H9 (cell line): ENCODE measurements at regions not wholly inside any gene's neighbourhood (a gene's known extent, or its start where the extent isn't known, plus 50 kb on each side); places are given as distances from the start of the nearest gene placed in this dataset.

Experiments used
- DNase-seq: peaks from one replicate; pipeline ENCODE4 v3.0.0-alpha.2; 2017
- H2AFZ ChIP-seq: one replicate; pipeline ENCODE4 v1.6.1; 2013; ENCODE audit warnings: mild to moderate bottlenecking, low read length, control low read depth, moderate library complexity
- H2AK5ac ChIP-seq: 2 replicates; pipeline ENCODE4 v1.6.1; 2013; ENCODE audit warnings: low read length, control low read depth, mixed read lengths; ENCODE audit not compliant: insufficient read length
- H2BK120ac ChIP-seq: one replicate; pipeline ENCODE4 v1.6.1; 2013; ENCODE audit warnings: low read depth, mild to moderate bottlenecking, low read length, control low read depth, inconsistent platforms; ENCODE audit not compliant: poor library complexity, severe bottlenecking
- H2BK12ac ChIP-seq: 2 replicates; pipeline ENCODE4 v1.6.1; 2013; ENCODE audit warnings: low read length, control low read depth, mixed read lengths, low read depth; ENCODE audit not compliant: insufficient read length
- H2BK15ac ChIP-seq: 2 replicates; pipeline ENCODE4 v1.6.1; 2013; ENCODE audit warnings: low read depth, low read length, control low read depth
- H2BK20ac ChIP-seq: one replicate; pipeline ENCODE4 v1.6.1; 2013; ENCODE audit warnings: low read depth, mild to moderate bottlenecking, low read length, control low read depth, inconsistent platforms; ENCODE audit not compliant: poor library complexity, severe bottlenecking
- H2BK5ac ChIP-seq: 2 replicates; pipeline ENCODE4 v1.6.1; 2013; ENCODE audit warnings: low read length, control low read depth, mixed read lengths; ENCODE audit not compliant: insufficient read length
- H3K14ac ChIP-seq: 2 replicates; pipeline ENCODE4 v1.6.1; 2013; ENCODE audit warnings: low read length, control low read depth; ENCODE audit not compliant: insufficient read depth
- H3K18ac ChIP-seq: 2 replicates; pipeline ENCODE4 v1.6.1; 2013; ENCODE audit warnings: low read depth, mild to moderate bottlenecking, mixed read lengths, low read length, control low read depth; ENCODE audit not compliant: insufficient read length
- H3K23ac ChIP-seq: 2 replicates; pipeline ENCODE4 v1.6.1; 2013; ENCODE audit warnings: low read length, control low read depth, mixed read lengths, low read depth; ENCODE audit not compliant: insufficient read length
- H3K23me2 ChIP-seq: 2 replicates; pipeline ENCODE4 v1.6.1; 2013; ENCODE audit warnings: low read depth, mild to moderate bottlenecking, mixed read lengths, low read length, control low read depth; ENCODE audit not compliant: insufficient read length, poor library complexity, severe bottlenecking
- H3K27ac ChIP-seq: 2 replicates; pipeline ENCODE4 v1.5.1; 2013; ENCODE audit warnings: low read length, control low read depth, mixed read lengths, low read depth; ENCODE audit not compliant: insufficient read length
- H3K27me3 ChIP-seq: 2 replicates; pipeline ENCODE4 v1.6.1; 2013; ENCODE audit warnings: low read length, control low read depth, inconsistent platforms; ENCODE audit not compliant: insufficient read depth
- H3K4ac ChIP-seq: 2 replicates; pipeline ENCODE4 v1.6.1; 2013; ENCODE audit warnings: low read depth, mild to moderate bottlenecking, control low read depth, inconsistent platforms, low read length, moderate library complexity
- H3K4me1 ChIP-seq: 2 replicates; pipeline ENCODE4 v1.6.1; 2013; ENCODE audit warnings: low read length, control low read depth, inconsistent platforms; ENCODE audit not compliant: insufficient read depth
- H3K4me2 ChIP-seq: 2 replicates; pipeline ENCODE4 v1.6.1; 2013; ENCODE audit warnings: low read length, control low read depth, mixed read lengths; ENCODE audit not compliant: insufficient read length, insufficient read depth
- H3K56ac ChIP-seq: 2 replicates; pipeline ENCODE4 v1.6.1; 2013; ENCODE audit warnings: low read depth, mild to moderate bottlenecking, mixed read lengths, low read length, control low read depth; ENCODE audit not compliant: insufficient read length
- H3K79me1 ChIP-seq: 2 replicates; pipeline ENCODE4 v1.6.1; 2013; ENCODE audit warnings: low read depth, mild to moderate bottlenecking, moderate library complexity, low read length, control low read depth, inconsistent platforms; ENCODE audit not compliant: insufficient read depth, poor library complexity, severe bottlenecking
- H3K79me2 ChIP-seq: 2 replicates; pipeline ENCODE4 v1.6.1; 2013; ENCODE audit warnings: low read length, control low read depth, inconsistent platforms; ENCODE audit not compliant: insufficient read depth
- H3K9ac ChIP-seq: 2 replicates; pipeline ENCODE4 v1.6.1; 2013; ENCODE audit warnings: low read length, control low read depth, mixed read lengths; ENCODE audit not compliant: insufficient read length; ENCODE audit errors: extremely low read depth
- H3K9me3 ChIP-seq: one replicate; pipeline ENCODE4 v1.6.1; 2013; ENCODE audit warnings: low read depth, low read length, inconsistent platforms; ENCODE audit not compliant: control insufficient read depth
- H3T11ph ChIP-seq: one replicate; pipeline ENCODE4 v1.6.1; 2013; ENCODE audit warnings: mild to moderate bottlenecking, low read length, control low read depth, inconsistent platforms
- H4K20me1 ChIP-seq: one replicate; pipeline ENCODE4 v1.6.1; 2013; ENCODE audit not compliant: control insufficient read depth, insufficient read length, insufficient read depth
- H4K5ac ChIP-seq: 2 replicates; pipeline ENCODE4 v1.6.1; 2013; ENCODE audit warnings: low read depth, mild to moderate bottlenecking, mixed read lengths, low read length, control low read depth; ENCODE audit not compliant: insufficient read length
- H4K8ac ChIP-seq: replicated peaks from 2 replicates; pipeline ENCODE4 v1.6.1; 2013; ENCODE audit warnings: low read length, control low read depth, mixed read lengths, low read depth; ENCODE audit not compliant: insufficient read length
- H4K91ac ChIP-seq: 2 replicates; pipeline ENCODE4 v1.6.1; 2013; ENCODE audit warnings: low read depth, mild to moderate bottlenecking, moderate library complexity, mixed read lengths, low read length, control low read depth; ENCODE audit not compliant: insufficient read length
- H3K27ac Mint-ChIP-seq, 3 experiments: 2 replicates in 2 of 3; 3 replicates in 1 of 3; pipeline ENCODE4 v1.8.0; 2020 to 2021; ENCODE audit warnings: mixed read lengths in 3 of 3, mild to moderate bottlenecking in 1 of 3, moderate library complexity in 1 of 3
- H3K27me3 Mint-ChIP-seq: 2 replicates; pipeline ENCODE4 v1.8.0; 2021; ENCODE audit warnings: low read depth, mild to moderate bottlenecking, moderate library complexity, mixed read lengths
- H3K36me3 Mint-ChIP-seq, 3 experiments: 2 replicates in 2 of 3; 3 replicates in 1 of 3; pipeline ENCODE4 v1.8.0; 2020 to 2021; ENCODE audit warnings: low read depth in 3 of 3, mixed read lengths in 3 of 3; ENCODE audit not compliant: insufficient read depth in 1 of 3
- H3K4me1 Mint-ChIP-seq, 2 experiments: 2 replicates each; pipeline ENCODE4 v1.8.0; 2020; ENCODE audit warnings: mixed read lengths in 2 of 2
- H3K4me3 Mint-ChIP-seq, 2 experiments: 2 replicates in 1 of 2; 3 replicates in 1 of 2; pipeline ENCODE4 v1.8.0; 2020 to 2021; ENCODE audit warnings: mild to moderate bottlenecking in 2 of 2, mixed read lengths in 2 of 2, moderate library complexity in 1 of 2
- H3K9me3 Mint-ChIP-seq, 2 experiments: 2 replicates in 1 of 2; 3 replicates in 1 of 2; pipeline ENCODE4 v1.8.0; 2020; ENCODE audit warnings: mild to moderate bottlenecking in 2 of 2, mixed read lengths in 2 of 2, moderate library complexity in 1 of 2
- CTCF ChIP-seq: fragments of 200-600 bp; sonication (generic); conservative IDR thresholded peaks from 3 replicates; pipeline ENCODE4 v1.8.0; 2021; ENCODE audit warnings: antibody characterized with exemption, mild to moderate bottlenecking
- WGBS: extraction: QIAGEN DNeasy Blood & Tissue Kit; methylation state at CpG from one replicate; pipeline ENCODE4 v1.1.7; 2013; ENCODE audit warnings: missing lambda C conversion rate, low lambda C conversion rate, mixed read lengths; ENCODE audit not compliant: insufficient read length; ENCODE audit errors: extremely low coverage; 5-methylcytosine and 5-hydroxymethylcytosine counted together

DNA sequence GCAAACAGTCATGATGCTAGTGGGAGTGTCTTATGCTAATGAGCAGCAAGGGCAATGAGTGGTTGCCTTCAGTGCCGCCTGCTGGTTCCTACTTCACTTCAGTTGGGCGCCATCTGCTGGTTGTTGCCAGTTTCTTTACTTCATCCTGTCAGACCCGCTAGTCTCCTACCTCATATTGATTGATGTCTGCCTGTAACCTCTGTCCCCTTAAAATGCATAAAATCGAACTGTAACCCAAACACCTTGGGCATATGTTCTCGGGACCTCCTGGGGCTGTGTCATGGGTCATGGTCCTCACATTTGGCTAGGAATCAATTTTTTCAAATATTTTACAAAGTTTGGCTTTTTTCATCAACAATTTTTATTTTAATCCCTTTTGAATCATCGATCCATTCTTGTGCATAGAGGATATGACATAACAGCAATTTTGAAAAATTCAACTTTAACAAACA lies 62.8 kb upstream of the C7orf33 start:
- WGBS: no CpG with 5 or more reads among the region's 6 CpGs
- no peak overlapping the region for H3K56ac ChIP-seq
- DNase-seq: peak; percentile 89

More for the DNA sequence above, 62.8 kb upstream of the C7orf33 start:
- Histone ChIP-seq H3K4ac (no peak overlapping the region), H3K4me2 (no peak overlapping the region), H4K20me1 (no peaks in the 10 kb centered on the region), H2BK20ac (no peak overlapping the region), H3K23ac (no peak overlapping the region), H3K23me2 (no peaks in the 10 kb centered on the region), H3K18ac (no peak overlapping the region), H3K4me1 (no peaks in the 10 kb centered on the region), H3K79me1 (no peaks in the 10 kb centered on the region), H3K9ac (no peak overlapping the region), H2AFZ (no peak overlapping the region), H2AK5ac (no peak overlapping the region), H4K8ac (no peak overlapping the region), H3K9me3 (no peaks in the 10 kb centered on the region), H3K14ac (no peak overlapping the region), H3K27ac (no peak overlapping the region), H3K27me3 (no peaks in the 10 kb centered on the region), H2BK15ac (no peak overlapping the region), H2BK5ac (no peak overlapping the region), H3T11ph (no peak overlapping the region), H2BK120ac (no peak overlapping the region), H3K79me2 (no peaks in the 10 kb centered on the region), H4K91ac (no peak overlapping the region), H4K5ac (no peak overlapping the region), H2BK12ac (no peak overlapping the region)
- Mint-ChIP-seq H3K36me3 (peaks cover 0 to 2% (median 2%) of the 10 kb centered on the region in 3 experiments; a peak in 2 of 7 replicates), H3K4me3 (no peak overlapping the region), H3K4me1 (peaks cover 14 to 24% of the 10 kb centered on the region in 2 experiments), H3K27me3 (0 out of 2 replicates have a peak, but pooled peaks cover 2% of the 10 kb centered on the region), H3K27ac (0 out of 7 replicates have a peak overlapping the region, but pooled peaks of 1 of the 3 experiments have one; percentile 37), H3K9me3 (peaks cover 0 to 5% of the 10 kb centered on the region in 2 experiments; a peak in 1 of 5 replicates)
- peak; percentile 87 for TF ChIP-seq CTCF
